Ovary (tissue), 3 donors: ENCODE measurements at regions not wholly inside any gene's neighbourhood (a gene's known extent, or its start where the extent isn't known, plus 50 kb on each side); places are given as distances from the start of the nearest gene placed in this dataset.

Source experiments
- POLR2A ChIP-seq: fragments of 450-650 bp; IDR thresholded peaks from one replicate; pipeline ENCODE4 v1.6.1; 2017; ENCODE audit warnings: antibody characterized with exemption, mild to moderate bottlenecking, moderate library complexity
- TF ChIP-seq, protein P1 (sequence below), 3 donors: fragments of 450-650 bp in 2 of 3; fragments of 200-600 bp in 1 of 3; IDR thresholded peaks; one replicate each; pipeline versions ENCODE4 v1.5.1 to v1.8.0; 2016 to 2022; ENCODE audit warnings: antibody characterized with exemption in 3 of 3, mild to moderate bottlenecking in 1 of 3
- donor health status: DM: no; HTN: no; CAD: no.

DNA sequence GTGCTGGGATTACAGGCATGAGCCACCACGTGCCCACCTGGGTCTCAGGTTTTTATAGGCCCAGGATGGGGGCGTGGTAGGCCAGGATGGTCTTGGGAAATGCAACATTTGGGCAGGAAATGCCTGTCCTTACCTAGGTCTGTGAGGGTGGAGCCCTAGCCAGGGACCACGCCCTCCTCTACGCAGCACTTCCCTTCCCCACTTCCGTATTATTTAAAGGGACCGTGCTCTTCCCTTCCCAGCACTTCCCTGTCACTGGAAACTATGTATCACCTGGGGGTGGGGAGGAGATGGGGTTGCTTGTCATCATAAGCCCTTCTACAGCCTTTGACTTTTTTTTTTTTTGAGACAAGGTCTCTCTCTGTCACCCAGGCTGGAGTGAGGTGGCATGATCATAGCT lies 238.9 kb upstream of the NLRP1 start:
- TF ChIP-seq POLR2A = no peak
- TF ChIP-seq, protein P1, sequence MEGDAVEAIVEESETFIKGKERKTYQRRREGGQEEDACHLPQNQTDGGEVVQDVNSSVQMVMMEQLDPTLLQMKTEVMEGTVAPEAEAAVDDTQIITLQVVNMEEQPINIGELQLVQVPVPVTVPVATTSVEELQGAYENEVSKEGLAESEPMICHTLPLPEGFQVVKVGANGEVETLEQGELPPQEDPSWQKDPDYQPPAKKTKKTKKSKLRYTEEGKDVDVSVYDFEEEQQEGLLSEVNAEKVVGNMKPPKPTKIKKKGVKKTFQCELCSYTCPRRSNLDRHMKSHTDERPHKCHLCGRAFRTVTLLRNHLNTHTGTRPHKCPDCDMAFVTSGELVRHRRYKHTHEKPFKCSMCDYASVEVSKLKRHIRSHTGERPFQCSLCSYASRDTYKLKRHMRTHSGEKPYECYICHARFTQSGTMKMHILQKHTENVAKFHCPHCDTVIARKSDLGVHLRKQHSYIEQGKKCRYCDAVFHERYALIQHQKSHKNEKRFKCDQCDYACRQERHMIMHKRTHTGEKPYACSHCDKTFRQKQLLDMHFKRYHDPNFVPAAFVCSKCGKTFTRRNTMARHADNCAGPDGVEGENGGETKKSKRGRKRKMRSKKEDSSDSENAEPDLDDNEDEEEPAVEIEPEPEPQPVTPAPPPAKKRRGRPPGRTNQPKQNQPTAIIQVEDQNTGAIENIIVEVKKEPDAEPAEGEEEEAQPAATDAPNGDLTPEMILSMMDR (IDR thresholded peaks at IDR 0.05) = no peak
